HL-60 (cell line): ENCODE measurements at regions not wholly inside any gene's neighbourhood (a gene's known extent, or its start where the extent isn't known, plus 50 kb on each side); places are given as distances from the start of the nearest gene placed in this dataset.

ENCODE experiments used
- DNase-seq, 2 experiments: peaks; one replicate each; pipeline ENCODE4 v3.0.0-alpha.2; 2010 to 2020; ENCODE audit warnings: low read depth in 1 of 2, low spot score in 1 of 2
- H3K27ac ChIP-seq: fragments of 250-450 bp; sonication (Bioruptor Pico); replicated peaks from 2 replicates; pipeline ENCODE4 v1.5.1; 2020; ENCODE audit warnings: mild to moderate bottlenecking, moderate library complexity
- H3K27me3 ChIP-seq: fragments of 250-450 bp; sonication (Bioruptor Pico); 2 replicates; pipeline ENCODE4 v1.5.1; 2021; ENCODE audit warnings: mild to moderate bottlenecking, moderate library complexity; ENCODE audit not compliant: insufficient read depth, poor library complexity, severe bottlenecking
- H3K4me3 ChIP-seq: replicated peaks from 2 replicates; pipeline ENCODE4 v1.5.1; 2011; ENCODE audit warnings: mild to moderate bottlenecking, control low read depth, low read length; ENCODE audit not compliant: insufficient read depth
- GABPA ChIP-seq: IDR thresholded peaks from 2 replicates; pipeline ENCODE4 v1.6.1; 2012; ENCODE audit warnings: low read depth
- POLR2AphosphoS5 ChIP-seq: IDR thresholded peaks from 2 replicates; pipeline ENCODE4 v1.6.1; 2012; ENCODE audit warnings: low read depth
- SPI1 ChIP-seq: IDR thresholded peaks from 2 replicates; pipeline ENCODE4 v1.6.1; 2012; ENCODE audit warnings: low read depth, mild to moderate bottlenecking, borderline replicate concordance
- TF ChIP-seq, protein P1 (sequence below): IDR thresholded peaks from one replicate; pipeline ENCODE4 v1.5.1; 2011; ENCODE audit warnings: low read length, control low read depth, inconsistent platforms; ENCODE audit not compliant: insufficient read depth
- TF ChIP-seq, protein P2 (sequence below): IDR thresholded peaks from 2 replicates; pipeline ENCODE4 v1.6.1; 2012; ENCODE audit warnings: low read depth; ENCODE audit not compliant: insufficient replicate concordance

DNA sequence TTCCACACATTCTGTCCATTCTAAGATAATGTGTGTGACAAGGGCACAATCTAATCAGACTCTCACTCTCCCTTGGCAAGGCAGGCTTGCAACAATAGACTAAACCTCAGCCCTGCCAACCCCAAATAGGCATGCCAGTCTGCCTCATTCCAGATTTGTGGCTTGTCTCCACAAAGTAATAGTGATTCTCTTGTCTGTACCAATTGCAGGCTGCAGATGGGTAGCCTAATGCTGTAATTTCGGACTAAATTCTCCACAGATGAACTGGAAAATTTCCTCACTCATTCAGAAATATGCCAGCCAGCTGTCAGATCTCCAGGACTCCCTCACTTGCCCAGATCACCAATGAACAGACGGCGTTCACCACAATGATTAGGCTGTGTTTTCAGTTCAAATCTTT, 413.6 kb downstream of the ELAVL2 start:
- H3K4me3 ChIP-seq = no peak overlapping the region
- no peak for DNase-seq
- no peak overlapping the region for H3K27ac ChIP-seq
- no peaks in the 10 kb centered on the region for H3K27me3 ChIP-seq
- TF ChIP-seq SPI1 (no peak), POLR2AphosphoS5 (no peak), GABPA (no peak)
- TF ChIP-seq, protein P1, sequence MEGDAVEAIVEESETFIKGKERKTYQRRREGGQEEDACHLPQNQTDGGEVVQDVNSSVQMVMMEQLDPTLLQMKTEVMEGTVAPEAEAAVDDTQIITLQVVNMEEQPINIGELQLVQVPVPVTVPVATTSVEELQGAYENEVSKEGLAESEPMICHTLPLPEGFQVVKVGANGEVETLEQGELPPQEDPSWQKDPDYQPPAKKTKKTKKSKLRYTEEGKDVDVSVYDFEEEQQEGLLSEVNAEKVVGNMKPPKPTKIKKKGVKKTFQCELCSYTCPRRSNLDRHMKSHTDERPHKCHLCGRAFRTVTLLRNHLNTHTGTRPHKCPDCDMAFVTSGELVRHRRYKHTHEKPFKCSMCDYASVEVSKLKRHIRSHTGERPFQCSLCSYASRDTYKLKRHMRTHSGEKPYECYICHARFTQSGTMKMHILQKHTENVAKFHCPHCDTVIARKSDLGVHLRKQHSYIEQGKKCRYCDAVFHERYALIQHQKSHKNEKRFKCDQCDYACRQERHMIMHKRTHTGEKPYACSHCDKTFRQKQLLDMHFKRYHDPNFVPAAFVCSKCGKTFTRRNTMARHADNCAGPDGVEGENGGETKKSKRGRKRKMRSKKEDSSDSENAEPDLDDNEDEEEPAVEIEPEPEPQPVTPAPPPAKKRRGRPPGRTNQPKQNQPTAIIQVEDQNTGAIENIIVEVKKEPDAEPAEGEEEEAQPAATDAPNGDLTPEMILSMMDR = no peak
- TF ChIP-seq, protein P2, sequence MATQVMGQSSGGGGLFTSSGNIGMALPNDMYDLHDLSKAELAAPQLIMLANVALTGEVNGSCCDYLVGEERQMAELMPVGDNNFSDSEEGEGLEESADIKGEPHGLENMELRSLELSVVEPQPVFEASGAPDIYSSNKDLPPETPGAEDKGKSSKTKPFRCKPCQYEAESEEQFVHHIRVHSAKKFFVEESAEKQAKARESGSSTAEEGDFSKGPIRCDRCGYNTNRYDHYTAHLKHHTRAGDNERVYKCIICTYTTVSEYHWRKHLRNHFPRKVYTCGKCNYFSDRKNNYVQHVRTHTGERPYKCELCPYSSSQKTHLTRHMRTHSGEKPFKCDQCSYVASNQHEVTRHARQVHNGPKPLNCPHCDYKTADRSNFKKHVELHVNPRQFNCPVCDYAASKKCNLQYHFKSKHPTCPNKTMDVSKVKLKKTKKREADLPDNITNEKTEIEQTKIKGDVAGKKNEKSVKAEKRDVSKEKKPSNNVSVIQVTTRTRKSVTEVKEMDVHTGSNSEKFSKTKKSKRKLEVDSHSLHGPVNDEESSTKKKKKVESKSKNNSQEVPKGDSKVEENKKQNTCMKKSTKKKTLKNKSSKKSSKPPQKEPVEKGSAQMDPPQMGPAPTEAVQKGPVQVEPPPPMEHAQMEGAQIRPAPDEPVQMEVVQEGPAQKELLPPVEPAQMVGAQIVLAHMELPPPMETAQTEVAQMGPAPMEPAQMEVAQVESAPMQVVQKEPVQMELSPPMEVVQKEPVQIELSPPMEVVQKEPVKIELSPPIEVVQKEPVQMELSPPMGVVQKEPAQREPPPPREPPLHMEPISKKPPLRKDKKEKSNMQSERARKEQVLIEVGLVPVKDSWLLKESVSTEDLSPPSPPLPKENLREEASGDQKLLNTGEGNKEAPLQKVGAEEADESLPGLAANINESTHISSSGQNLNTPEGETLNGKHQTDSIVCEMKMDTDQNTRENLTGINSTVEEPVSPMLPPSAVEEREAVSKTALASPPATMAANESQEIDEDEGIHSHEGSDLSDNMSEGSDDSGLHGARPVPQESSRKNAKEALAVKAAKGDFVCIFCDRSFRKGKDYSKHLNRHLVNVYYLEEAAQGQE = no peak

DNA sequence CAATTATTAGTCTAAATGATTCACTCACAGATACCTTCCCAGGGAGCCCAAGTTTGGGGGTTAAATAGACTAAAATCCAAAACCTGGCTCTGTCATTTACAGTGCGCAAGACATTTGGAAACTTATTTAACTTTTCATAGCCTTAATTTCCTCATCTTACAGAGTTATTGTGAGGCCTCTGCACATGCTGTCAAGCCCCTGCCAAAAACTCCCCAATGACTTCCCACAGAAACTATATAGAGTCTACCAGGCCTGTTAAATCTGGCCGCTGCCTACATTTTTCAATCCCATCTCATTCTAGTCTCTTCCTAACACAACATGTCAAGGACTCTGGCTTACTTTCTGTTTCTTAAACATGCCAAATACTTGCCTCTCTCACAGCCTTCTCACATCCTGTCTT, 412.5 kb downstream of the ELAVL2 start:
- Histone ChIP-seq H3K4me3 (no peak overlapping the region), H3K27ac (no peak overlapping the region), H3K27me3 (no peaks in the 10 kb centered on the region)
- TF ChIP-seq GABPA (no peak), POLR2AphosphoS5 (no peak), SPI1 (no peak)
- TF ChIP-seq, protein P1 = no peak
- TF ChIP-seq, protein P2 = no peak
- DNase-seq = no peak

DNA sequence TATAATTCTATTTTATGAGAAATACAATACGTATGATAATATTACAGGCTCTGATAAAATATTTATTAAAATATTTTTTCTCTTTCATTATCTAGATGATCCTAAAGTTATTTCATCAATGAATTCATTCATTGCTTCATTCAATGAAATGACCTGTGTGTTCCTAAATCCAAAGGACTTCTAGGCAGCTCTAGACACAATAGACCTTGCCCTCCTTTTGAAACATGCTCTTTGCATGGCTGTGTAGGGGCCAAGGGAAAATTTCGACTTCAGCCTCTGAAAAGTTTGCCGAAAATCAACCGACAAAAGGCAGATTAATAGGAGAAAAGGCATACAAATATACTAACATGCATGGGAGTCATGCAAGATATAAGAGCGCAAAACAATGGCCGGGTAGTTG, 402.0 kb downstream of the ELAVL2 start:
- Histone ChIP-seq H3K27me3 (no peaks in the 10 kb centered on the region), H3K27ac (no peak overlapping the region), H3K4me3 (no peak overlapping the region)
- TF ChIP-seq, protein P2 = no peak
- no peak for TF ChIP-seq SPI1
- TF ChIP-seq, protein P1 = no peak
- TF ChIP-seq GABPA = no peak
- no peak for TF ChIP-seq POLR2AphosphoS5
- DNase-seq = no peak
